Cardiac septum (tissue), 1 donor: ENCODE measurements at regions not wholly inside any gene's neighbourhood (a gene's known extent, or its start where the extent isn't known, plus 50 kb on each side); places are given as distances from the start of the nearest gene placed in this dataset.

Experiments
- DNase-seq: peaks from one replicate; pipeline ENCODE4 v3.0.0-alpha.2; 2020; ENCODE audit warnings: low spot score
- intact Hi-C: fragments of 100-400 bp; cut with DNase I; formaldehyde crosslinking; loops from one replicate; pipeline ENCODE4 v1.14.0; 2022
- donor health status: DM: no; HTN: no; CAD: no.

- intact Hi-C loops, result no loop called here
- no peak for DNase-seq
These were observed 320.1 kb upstream of the NFE2L3 start for GRCh38 chr7:25831831-25832411.

GRCh38 chr7:25832456-25832855 lies 319.5 kb upstream of the NFE2L3 start:
- intact Hi-C loops, result no loop called here
- DNase-seq, result no peak

- intact Hi-C loops, result no loop called here
These were observed 319.1 kb upstream of the NFE2L3 start for GRCh38 chr7:25832929-25833328.

GRCh38 chr7:25834050-25834449 lies 317.9 kb upstream of the NFE2L3 start:
- no peak for DNase-seq
- intact Hi-C loops, result no loop called here

More at GRCh38 chr7:25832929-25833328, 319.1 kb upstream of the NFE2L3 start:
- DNase-seq, result no peak

GRCh38 chr7:25835197-25835596 lies 316.8 kb upstream of the NFE2L3 start:
- DNase-seq, result no peak
- intact Hi-C loops, result no loop called here

DNA sequence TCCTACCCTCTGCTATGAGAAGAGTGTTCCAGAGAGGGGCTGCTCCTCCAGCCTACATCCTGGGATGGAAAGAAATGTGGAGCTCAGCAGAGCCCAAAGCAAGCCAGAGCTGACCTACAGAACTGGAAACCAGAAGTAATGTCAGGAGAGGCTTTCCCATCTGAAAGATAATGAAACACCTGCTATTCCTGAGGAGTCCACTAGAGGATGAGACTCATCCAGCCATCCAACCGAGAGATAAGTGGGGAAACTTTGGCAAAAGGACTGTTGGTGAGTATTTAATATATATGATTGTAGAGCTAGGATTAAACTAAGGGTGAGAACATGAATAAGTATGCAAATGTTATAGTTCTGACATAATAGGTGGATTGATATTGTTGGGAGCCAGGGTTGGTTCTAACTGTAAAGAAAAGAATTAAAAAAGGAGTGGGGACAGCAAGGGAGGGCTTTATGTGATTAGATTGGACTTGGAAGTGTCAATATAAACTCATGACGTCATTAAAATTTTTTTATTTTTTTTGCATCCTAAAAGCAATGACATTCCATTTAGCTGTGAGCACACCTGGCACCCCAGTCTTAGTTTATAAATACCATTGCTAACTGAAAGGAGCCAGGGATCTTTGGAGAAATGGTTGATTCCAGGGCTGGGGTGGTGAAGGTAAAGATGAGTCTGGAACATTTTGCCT lies 312.8 kb upstream of the NFE2L3 start:
- intact Hi-C loops, result no loop called here
- no peak for DNase-seq

- intact Hi-C loops, result loop anchor here (5.0 kb wide), 1 partner anchor 53 kb away; no protein-coding TSS in a partner anchor
- DNase-seq, result no peak
These were observed 311.7 kb upstream of the NFE2L3 start for GRCh38 chr7:25840209-25840792.

- intact Hi-C loops, result loop anchor here (5.0 kb wide), 1 partner anchor 54 kb away; no protein-coding TSS in a partner anchor
- DNase-seq, result no peak
These were observed 310.4 kb upstream of the NFE2L3 start for GRCh38 chr7:25841575-25841974.

GRCh38 chr7:25842201-25842733 lies 309.7 kb upstream of the NFE2L3 start:
- intact Hi-C loops, result loop anchor here (5.0 kb wide), 1 partner anchor 55 kb away; no protein-coding TSS in a partner anchor
- no peak for DNase-seq

DNA sequence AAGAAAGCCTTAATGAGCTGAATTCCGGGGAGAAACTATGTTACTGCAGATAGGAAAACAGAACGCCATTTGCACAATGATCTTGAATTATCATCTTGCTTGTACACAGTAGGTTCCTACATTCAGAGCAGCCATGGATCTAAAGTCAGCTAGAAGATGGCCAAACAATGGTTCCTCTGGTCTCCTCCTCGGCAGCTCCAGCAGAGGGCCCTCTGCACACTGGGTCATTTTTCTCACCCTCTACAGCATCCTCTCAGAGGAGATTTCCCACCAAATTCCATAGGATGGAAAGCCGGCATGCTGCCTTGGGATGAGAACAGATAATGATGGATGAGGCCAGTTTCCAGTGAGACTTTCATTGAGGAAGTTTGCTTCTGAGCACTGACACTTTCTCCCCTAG lies 308.5 kb upstream of the NFE2L3 start:
- intact Hi-C loops, result loop anchor here (5.0 kb wide), 1 partner anchor 56 kb away; no protein-coding TSS in a partner anchor
- DNase-seq, result no peak

- intact Hi-C loops, result loop anchor here (5.0 kb wide), 1 partner anchor 57 kb away; no protein-coding TSS in a partner anchor
- no peak for DNase-seq
These were observed 307.7 kb upstream of the NFE2L3 start for GRCh38 chr7:25844102-25844870.

DNA sequence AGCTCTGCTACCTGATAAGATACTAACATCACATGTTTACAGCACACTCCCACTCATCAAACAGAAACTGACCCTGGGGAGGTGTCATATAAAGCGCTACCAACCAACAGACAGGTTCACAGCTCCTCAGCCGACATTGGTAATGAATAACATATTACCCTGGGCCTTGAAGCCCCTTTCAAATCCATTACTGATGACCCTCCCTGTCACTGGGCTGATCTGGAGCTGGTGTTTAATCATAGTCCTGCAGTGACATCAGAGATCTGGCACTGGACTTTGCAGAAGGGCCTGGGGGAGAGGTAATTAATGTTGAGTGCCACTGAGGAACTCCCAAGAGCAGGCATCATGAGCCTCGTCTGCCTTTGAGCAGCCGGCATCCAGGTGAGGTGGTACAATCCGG lies 306.5 kb upstream of the NFE2L3 start:
- DNase-seq, result no peak
- intact Hi-C loops, result no loop called here

- no peak for DNase-seq
- intact Hi-C loops, result no loop called here
These were observed 305.3 kb upstream of the NFE2L3 start for GRCh38 chr7:25846722-25847121.

DNA sequence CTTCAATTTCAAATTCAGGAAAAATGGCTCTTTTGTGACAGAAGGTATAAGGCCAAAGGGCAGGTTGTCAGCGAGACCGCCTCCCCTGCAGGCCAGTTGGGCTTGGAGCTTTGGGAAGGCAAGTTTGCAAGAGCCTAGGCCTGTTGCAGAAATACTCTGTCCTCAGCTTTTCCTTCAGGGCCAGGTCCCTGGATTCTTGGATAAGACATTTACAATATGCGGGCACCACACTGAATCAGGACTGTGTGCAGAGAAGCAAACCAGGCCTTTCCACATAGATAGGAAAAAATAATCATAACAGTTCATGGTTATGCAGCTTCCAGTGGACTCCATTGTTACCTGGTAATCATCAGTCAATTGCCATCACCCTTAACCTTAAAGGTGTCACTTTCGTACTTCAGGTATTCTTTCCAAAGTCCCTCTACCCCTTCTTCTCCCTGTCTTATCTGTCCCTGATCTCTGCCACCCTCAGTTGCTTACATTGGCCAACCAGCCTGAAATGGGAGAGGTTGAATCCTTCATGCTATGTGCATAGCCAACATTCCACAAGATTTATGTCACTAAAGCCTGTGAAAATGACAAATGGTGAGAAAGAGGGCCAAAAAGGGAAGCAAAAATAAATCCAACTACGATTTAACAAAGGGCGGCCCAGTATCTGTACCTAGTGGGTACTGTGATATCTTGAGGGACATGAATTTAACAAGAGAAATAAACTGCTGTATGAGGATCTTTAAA lies 304.5 kb upstream of the NFE2L3 start:
- DNase-seq, result no peak
- intact Hi-C loops, result no loop called here

DNA sequence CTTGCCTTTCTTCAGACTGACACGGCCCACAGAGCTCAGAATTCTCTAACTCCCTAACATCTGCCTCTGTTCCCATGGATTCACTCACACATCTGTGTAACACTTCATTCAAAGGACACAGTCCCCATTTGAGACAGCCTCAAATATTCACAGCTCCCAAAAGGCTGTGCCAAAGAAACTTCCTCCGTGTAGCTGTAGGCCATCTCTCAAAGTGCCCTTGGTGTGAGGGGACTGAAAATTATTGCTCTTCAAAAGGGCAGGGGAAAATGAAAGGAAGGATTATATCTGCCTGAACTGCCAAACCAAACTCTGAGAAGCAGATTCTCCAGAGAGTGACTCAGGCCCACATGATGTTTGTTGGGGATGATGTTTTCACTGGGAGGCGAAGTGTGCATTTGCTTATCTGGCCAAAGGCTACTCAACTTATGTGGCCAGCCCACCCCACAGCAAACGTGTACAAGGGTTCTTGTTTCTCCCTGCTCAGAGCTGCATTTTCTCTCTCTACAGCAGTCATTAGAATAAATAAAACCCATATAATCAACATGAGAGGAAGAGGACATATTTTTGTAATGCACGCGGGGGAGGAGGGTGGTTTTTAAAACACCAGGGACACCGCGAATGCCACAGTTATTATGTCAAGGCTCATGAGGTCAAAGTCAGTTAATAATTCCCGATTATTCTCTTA lies 302.4 kb upstream of the NFE2L3 start:
- intact Hi-C loops, result loop anchor here (1.0 to 10.0 kb wide), 8 partner anchors 96 to 591 kb away; no protein-coding TSS in a partner anchor
- no peak for DNase-seq

- no peak for DNase-seq
- intact Hi-C loops, result loop anchor here (2.0 to 10.0 kb wide), 7 partner anchors 135 to 591 kb away; no protein-coding TSS in a partner anchor
These were observed 301.8 kb upstream of the NFE2L3 start for GRCh38 chr7:25850216-25850615.

- intact Hi-C loops, result loop anchor here (2.0 to 10.0 kb wide), 7 partner anchors 136 to 592 kb away; no protein-coding TSS in a partner anchor
These were observed 301.3 kb upstream of the NFE2L3 start for GRCh38 chr7:25850735-25851134.

More at GRCh38 chr7:25850735-25851134, 301.3 kb upstream of the NFE2L3 start:
- DNase-seq, result no peak
